OCI-LY1 (cell line): ENCODE measurements at regions not wholly inside any gene's neighbourhood (a gene's known extent, or its start where the extent isn't known, plus 50 kb on each side); places are given as distances from the start of the nearest gene placed in this dataset.

Source experiments
- CTCF ChIP-seq: fragments of 200-600 bp; sonication (generic), shearing (Covaris generic); IDR thresholded peaks from 2 replicates; pipeline ENCODE4 v1.5.1; 2017; ENCODE audit warnings: mild to moderate bottlenecking, antibody characterized with exemption, low read length, moderate library complexity, mixed read lengths
- EZH2 ChIP-seq: fragments of 200-600 bp; sonication (generic), shearing (Covaris generic); IDR thresholded peaks from 2 replicates; pipeline ENCODE4 v1.8.0; 2017; ENCODE audit warnings: borderline replicate concordance, mixed run types, mild to moderate bottlenecking, antibody characterized with exemption, low read length, moderate library complexity, mixed read lengths

GRCh38 chr4:14446311-14446710 lies 556.0 kb upstream of the CPEB2 start:
- TF ChIP-seq CTCF (no peak), EZH2 (no peak)
